HepG2 (cell line): ENCODE measurements at regions not wholly inside any gene's neighbourhood (a gene's known extent, or its start where the extent isn't known, plus 50 kb on each side); places are given as distances from the start of the nearest gene placed in this dataset.

ENCODE experiments used
- HCFC1 ChIP-seq: fragments of 150-350 bp; IDR thresholded peaks from 2 replicates; pipeline ENCODE4 v1.6.1; 2014; ENCODE audit warnings: low read depth, low read length
- MZF1 ChIP-seq: sonication (generic); formaldehyde crosslinking; IDR thresholded peaks from 2 replicates; pipeline ENCODE4 v1.8.1; 2023; ENCODE audit warnings: mild to moderate bottlenecking, missing genetic modification reagents, borderline replicate concordance
- SP1 ChIP-seq, 2 experiments: fragments of 450-650 bp in 1 of 2; sonication (generic) in 1 of 2; formaldehyde crosslinking in 1 of 2; IDR thresholded peaks; 2 replicates each; pipeline versions ENCODE4 v1.4.0 to v1.6.1; 2016 to 2020; ENCODE audit warnings: missing genetic modification reagents in 1 of 2
- TF ChIP-seq, protein P1 (sequence below): sonication (generic); formaldehyde crosslinking; IDR thresholded peaks from 2 replicates; pipeline ENCODE4 v1.4.0; 2020; ENCODE audit warnings: missing genetic modification reagents
- TF ChIP-seq, protein P2 (sequence below): sonication (generic); formaldehyde crosslinking; IDR thresholded peaks from 2 replicates; pipeline ENCODE4 v1.5.0; 2020; ENCODE audit warnings: missing genetic modification reagents, mild to moderate bottlenecking, borderline replicate concordance

DNA sequence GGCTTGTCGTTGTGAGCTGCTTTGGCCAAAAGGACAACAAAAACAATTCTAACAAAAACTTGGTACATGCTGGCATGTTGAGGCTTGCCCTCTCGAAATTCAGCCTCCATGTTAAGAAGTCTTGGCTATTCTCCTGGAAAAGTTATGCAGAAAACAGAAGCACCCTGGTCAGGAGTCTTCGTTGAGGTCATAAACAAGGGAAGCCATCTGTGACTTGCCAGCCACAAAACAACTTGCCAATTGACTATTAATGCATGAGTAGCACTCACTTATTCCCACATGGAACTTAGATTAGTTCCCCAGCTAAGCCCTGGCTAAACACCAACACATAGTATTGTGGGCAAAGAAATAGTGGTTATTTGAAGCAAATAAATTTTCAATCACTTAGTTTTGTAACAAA, 521.0 kb upstream of the CHD1 start:
- TF ChIP-seq, protein P1, sequence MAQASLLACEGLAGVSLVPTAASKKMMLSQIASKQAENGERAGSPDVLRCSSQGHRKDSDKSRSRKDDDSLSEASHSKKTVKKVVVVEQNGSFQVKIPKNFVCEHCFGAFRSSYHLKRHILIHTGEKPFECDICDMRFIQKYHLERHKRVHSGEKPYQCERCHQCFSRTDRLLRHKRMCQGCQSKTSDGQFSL (CRISPR knock-in tag): no peak
- TF ChIP-seq MZF1 (CRISPR knock-in tag): no peak
- TF ChIP-seq HCFC1: no peak
- TF ChIP-seq, protein P2, sequence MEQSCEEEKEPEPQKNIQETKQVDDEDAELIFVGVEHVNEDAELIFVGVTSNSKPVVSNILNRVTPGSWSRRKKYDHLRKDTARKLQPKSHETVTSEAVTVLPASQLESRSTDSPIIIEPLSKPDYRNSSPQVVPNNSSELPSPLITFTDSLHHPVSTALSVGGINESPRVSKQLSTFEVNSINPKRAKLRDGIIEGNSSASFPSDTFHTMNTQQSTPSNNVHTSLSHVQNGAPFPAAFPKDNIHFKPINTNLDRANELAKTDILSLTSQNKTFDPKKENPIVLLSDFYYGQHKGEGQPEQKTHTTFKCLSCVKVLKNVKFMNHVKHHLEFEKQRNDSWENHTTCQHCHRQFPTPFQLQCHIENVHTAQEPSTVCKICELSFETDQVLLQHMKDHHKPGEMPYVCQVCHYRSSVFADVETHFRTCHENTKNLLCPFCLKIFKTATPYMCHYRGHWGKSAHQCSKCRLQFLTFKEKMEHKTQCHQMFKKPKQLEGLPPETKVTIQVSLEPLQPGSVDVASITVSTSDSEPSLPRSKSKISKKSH: no peak
- TF ChIP-seq SP1 (IDR thresholded peaks at IDR 0.05): no peak
- no peak for TF ChIP-seq SP1 (CRISPR knock-in tag; IDR thresholded peaks at IDR 0.05)
